NCI-H1417 (cell line): ENCODE measurements at regions not wholly inside any gene's neighbourhood (a gene's known extent, or its start where the extent isn't known, plus 50 kb on each side); places are given as distances from the start of the nearest gene placed in this dataset.

Experiments
- DNase-seq, 3 experiments: peaks; one replicate each; lab custom pipeline; 2025; lab: John Stamatoyannopoulos, UW

DNA sequence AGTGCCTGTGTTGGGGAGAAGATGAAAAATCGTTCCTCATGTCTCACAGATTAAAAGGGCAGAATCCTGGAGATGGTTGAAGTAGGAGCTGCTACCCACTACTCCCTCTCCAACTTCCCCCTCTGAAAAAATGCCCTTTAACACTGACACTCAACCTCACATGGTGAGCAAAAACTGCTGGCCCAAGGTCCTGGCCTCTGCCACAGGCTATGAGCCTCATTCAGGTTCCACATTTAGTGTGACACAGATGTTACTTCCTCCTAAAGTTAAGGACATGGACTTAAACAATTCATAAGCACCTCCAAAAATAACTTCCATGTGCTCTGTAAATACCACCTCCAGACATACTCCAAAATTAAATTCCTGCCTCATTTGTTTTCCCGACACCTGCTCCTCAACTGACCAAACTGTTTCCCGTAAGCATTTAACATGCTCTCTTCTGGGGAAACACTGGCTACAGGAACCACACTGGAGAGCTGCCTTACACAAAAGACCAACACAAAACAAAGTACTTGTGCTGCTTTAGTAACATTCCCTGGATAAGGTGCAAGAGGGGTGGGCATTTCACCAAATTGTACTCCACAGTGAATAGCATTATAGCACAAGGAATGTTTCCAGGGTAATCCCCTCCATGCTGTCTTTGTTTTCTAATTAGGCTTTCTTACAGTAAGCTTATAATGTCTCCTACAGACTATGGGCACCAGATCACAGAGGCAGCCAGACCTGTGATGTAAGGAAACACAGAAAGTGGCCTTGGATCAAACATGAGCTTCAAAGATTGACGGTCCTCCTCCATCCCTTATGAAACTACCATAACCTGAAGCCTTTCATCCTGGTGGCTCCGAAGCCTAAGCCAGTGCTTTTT, 57.0 kb downstream of the PHLDA1 start:
- peak in 2 of 3 experiments; percentile 8 to 31 for DNase-seq

DNA sequence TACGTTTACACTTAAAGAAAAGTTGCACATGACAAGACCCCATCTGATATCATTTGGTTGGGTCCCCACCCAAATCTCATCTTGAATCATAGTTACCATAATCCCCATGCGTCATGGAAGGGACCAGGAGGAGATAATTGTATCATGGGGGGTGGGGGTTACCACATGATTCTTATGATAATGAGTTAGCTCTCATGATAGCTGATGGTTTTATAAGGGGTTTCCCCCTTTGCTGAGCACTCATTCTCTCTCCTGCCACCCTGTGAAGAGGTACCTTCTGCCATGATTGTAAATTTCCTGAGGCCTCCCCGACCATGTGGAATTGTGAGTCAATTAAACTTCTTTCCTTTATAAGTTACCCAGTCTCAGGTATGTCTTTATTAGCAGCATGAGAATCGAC, 60.3 kb downstream of the PHLDA1 start:
- no peak for DNase-seq

DNA sequence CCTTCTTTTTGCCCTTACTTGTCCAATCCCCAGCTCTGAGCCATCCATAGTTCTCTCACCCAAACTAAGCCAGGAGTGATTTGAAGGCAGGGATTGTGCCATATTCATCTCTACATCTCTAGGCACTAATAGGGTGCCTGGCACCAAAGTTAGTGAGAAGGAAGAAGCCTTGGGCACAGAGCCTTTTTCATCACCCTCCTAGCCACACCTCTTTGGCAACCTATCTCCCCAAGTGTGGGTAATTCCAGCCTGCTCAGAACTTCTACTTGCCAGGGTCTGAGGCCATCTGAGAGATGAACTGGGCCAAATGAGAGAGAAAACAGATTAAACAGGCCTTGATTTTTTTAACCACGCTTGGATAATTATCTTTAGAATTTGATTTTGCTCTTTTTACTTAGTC, 61.3 kb downstream of the PHLDA1 start:
- DNase-seq = no peak

DNA sequence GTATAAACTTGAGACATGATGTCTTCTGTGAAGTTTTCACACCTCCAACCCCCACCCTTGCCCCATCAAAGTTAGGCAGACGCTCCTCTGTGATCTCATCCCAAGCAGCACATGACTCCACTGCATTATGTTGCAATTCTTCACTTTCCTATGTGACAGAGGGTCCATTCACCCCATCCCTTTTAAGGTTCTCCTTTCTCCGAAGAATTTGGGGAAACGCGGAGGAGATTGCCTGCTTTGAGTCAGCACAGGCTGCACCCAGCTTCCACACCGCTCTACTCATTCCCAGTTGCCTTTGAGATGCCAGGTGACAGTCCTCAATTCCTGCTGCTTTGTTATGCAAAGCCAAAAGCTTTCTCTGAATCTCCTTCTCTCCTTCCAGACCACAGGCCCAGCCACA, 61.8 kb downstream of the PHLDA1 start:
- DNase-seq = no peak

DNA sequence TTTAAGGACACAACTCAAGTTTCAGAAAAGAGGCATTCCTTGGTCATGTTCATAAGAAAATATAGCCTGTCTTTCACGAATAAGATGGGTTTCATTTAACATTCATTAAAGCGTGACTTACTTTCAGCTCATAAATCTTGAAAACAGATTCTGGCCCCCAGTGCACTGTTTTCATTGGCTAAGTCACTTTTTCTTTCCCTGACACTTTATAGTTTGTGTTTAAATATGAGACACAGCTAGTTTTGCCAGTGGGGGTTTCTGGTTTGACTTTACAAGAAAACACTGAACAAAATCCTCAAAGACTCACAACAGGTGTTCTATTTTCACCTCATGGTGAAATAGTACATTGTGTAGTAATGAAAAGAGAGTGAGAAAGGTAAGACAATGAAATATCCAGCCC, 65.9 kb downstream of the PHLDA1 start:
- DNase-seq = no peak

DNA sequence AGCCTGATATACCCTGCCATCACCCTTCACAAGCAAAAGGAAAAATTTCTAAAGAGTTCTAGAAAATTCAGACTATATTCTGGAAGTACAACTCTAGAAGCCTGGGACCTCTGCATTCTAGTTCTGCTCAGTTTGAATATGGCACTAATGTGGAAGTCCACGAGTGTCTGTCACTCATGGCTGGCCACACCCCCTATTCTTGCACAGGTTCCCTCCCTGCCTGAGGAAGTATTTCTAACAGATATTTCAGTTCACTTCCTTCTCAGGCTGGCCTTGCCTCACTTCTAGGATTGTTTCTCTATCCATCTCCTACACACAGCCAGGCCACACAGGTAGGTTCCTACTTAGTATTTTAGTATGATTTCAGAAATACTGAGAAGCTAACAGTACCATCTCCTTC, 67.4 kb downstream of the PHLDA1 start:
- DNase-seq = no peak

DNA sequence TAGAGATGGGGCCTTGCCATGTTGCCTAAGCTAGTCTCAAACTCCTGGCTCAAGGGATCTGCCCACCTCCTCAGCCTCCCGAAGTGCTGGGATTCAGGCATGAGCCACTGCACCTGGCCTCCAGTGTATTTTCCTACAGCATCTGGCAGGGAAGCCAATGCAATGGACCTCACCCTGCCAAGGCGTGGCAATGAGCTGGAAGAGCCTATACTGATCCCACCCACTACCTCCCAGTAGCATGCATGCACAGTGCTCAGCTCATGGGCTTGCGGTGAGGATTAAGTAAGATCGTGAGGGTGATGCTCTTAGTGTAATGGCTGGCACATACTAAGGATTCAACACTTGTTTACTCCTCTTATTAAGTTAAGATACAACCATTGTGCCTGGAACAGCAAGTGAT, 69.7 kb downstream of the PHLDA1 start:
- no peak for DNase-seq

DNA sequence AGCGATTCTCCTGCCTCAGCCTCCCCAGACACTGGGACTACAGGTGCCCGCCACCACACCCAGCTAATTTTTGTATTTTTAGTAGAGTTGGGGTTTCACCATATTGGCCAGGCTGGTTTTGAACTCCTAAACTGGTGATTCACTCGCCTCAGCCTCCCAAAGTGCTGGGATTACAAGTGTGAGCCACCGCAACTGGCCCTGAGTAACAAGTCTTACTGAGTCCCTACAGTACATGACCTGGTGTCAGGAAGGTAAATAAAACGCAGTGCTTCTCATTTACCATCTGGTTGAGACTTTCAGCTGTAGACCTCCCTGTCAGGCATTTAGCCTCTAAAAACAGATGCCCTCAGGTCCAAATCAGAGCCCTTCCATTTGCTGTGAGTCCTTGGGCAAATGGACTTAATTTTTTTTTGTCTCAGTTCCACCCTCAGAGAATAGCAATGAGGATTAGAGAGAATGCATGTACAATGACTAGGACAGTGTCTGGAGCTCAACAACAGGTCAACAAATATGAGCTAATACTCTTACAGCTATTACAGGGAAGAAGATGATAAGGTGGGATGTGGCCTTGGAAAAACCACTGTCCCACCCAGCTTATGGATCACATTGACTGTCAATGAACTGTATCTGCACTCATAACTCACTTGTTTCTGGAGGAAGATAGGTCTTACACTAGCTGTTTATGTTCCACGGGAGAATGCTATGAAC, 70.5 kb downstream of the PHLDA1 start:
- DNase-seq = no peak

DNA sequence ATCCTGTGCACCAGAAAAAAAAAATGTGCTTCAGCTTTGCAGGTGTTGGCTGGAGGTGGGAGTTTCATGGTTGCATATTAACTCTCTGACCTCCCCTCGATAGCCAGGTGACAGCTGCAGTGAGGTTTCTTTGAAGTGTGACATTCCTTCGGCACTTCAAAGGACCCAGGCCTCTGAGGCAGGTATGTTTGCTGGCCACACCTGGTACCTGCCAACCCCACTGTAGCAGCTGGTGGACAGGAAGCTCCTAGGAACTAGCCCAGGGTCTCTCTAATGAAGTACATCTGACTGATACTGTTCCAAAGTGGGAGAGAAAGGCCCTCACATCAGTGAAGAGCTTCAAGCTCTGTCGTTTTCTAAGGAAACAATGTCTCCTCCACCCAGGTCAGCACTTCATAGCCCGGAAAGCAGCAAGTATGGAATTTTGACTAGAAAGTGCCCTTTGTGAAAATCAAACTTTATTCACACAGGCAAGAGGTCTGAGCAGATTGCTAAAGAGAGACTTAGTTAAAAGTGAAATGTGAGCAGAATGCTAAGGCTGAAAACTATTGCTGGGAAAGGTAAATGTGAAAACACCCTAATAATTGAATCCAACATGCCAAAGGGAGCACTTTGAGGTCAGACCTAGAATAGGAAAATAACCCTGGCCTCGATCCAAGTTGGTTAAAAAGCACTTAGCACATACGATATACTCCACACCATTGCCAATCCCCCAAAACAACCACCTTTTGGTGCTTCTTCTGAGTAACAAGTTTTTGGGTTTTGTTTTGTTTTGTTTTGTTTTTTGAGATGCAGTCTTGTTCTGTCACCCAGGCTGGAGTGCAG, 71.3 kb downstream of the PHLDA1 start:
- DNase-seq = peak in 2 of 3 experiments; percentile 56 to 90

DNA sequence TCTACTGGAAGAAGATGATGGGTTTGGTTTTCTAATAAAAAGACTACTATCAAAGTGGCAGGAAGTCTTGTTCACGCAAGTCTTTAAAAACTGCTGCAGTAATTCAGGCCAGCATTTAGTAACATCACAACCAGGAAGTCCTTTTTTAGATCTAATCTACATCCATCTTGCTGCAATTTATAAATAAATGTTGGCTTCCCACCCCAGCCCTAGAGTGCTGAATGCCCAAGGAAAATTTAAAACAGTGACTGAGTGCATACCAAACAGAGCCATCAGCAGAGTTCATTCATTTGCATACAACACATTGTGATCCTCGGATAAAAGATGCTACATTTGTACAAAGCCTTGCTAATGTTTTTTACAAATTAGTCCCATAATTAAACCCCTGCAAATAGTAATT, 72.1 kb downstream of the PHLDA1 start:
- DNase-seq = no peak

DNA sequence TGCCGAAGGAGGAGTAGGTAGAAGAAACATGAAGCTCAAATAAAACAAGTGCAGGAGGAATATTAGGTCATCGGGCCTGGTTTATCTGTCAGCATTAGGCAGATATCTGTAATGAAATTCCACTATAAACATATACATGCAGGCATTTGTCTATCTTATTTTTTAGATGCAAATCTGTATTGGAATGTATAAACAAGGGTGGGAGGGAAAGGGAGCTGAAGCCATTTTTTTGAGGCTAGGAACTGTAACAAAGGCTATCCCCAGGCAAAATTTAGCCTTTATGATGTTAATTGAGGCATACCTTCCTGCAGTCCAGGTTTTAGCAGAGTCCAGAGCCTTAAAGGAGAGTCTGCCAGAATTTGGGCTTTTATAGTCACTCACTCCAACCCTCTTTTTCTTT, 72.5 kb downstream of the PHLDA1 start:
- DNase-seq = no peak

DNA sequence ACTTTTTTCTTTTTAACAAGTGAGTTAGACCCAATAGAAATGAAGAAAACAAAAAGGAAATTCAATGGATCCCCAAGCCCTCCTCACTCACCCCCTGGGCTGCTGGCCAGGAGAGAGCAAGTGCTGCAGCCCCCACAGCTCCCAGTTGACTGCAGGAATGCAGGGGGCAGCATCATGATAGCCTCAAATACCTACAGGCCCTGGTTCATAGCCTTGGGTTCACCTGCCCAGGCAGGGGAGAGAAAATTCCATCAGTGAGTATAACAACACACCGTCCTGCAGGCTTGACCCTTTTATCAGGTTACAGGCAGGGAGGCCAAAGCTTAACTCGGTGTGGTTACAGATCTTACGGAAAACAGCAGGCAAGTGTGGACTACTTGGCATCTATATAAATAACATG, 76.3 kb downstream of the PHLDA1 start:
- no peak for DNase-seq

DNA sequence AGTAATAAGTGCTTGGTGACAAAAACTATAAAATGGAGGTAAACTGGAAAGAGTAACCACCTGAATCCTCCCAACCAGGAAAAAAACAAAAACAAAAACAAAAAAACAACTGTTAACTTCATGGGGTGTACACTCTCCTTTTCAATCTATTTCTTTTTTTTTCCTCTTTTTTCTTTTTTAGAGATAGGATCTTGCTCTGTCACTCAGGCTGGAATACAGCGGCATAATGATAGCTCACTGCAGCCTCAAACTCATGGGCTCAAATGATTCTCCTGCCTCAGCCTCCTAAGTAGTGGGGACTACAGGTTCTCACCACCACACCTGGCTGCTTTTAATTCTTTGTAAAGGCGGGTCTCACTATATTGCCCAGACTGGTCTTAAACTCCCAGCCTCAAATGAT, 76.8 kb downstream of the PHLDA1 start:
- DNase-seq = no peak

DNA sequence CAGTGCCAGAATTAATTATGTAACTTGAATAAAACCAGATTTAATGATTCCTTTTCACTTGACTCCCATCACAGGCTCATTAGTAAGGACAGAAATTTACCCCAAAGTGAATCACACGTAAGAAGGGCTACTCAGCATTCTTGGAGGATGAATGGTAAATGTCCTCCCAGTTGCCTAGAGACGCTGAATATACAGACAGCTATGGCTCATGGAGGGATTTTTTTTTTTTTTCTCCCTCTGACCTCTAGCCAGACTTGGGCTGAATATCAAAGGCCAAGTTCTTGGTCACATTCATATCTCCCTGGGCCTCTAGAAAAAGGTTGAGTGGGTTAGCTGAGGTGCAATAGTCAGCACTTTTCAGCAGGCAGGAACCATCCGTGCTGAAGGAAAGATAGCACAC, 77.5 kb downstream of the PHLDA1 start:
- no peak for DNase-seq

DNA sequence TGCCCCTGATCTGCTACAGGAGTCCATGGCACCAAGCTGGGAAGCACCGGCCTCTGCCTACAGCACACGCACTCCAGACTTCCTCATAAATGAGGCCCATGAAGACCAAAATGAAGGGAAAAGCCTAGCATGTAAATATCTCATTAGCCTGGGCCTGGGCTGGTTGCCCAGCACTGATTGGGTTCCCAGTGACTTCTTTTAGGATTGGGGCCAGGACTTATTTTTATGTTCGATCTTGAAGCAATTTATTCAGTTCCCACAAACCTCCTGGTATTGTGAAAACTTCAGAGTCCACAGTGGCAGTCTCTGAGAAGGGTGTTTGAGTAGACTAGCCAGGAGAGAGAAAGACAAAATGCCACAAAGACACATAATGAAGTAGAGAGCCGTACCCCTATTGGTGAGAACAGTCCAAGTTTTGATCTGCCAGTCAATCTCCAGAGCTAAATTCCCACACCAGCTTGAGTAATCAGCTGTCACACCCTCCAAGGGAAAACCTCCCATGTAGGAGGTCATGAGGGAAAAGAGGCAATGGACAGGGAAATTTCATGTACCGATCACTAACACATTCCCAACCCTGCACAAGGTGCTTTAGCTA, 78.2 kb downstream of the PHLDA1 start:
- DNase-seq = no peak

DNA sequence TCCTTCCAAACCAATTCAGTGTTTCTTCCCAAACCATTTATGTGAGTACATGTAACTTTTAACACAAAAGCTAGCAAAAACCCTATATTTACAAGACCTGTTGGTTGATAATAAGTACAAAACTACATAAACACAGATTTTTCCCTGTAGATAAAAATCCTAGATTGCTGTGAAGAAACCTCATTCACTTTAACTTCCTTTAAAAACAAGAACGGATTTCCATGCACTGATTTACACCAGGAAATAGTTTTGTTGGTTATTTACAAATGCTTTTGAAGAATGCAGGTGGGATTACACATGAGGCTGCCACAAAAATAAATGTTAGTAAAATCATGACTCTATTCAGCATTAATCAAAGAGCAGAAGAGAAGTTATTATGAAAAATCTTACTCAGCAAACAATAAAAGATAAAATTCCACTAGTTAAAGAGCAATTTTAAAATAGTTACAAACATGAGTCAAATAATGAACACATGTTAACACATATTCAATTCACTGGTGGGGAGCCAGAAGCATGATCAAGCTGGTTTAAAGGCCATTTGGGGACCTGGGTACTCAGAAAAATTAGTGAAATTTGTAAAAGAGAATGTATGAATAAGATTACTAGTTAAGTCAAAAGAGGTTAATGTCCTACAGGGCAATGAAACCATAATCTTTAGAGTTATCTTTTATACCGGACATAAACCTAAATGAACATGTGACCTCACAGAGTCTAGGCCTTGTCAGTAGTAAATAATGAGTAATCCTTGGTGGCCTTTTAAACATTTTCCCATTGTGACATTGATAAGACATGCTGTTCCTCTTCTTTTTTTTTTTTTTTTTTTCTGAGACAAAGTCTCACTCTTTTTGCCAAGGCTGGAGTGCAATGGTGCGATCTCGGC, 79.9 kb downstream of the PHLDA1 start:
- no peak for DNase-seq

DNA sequence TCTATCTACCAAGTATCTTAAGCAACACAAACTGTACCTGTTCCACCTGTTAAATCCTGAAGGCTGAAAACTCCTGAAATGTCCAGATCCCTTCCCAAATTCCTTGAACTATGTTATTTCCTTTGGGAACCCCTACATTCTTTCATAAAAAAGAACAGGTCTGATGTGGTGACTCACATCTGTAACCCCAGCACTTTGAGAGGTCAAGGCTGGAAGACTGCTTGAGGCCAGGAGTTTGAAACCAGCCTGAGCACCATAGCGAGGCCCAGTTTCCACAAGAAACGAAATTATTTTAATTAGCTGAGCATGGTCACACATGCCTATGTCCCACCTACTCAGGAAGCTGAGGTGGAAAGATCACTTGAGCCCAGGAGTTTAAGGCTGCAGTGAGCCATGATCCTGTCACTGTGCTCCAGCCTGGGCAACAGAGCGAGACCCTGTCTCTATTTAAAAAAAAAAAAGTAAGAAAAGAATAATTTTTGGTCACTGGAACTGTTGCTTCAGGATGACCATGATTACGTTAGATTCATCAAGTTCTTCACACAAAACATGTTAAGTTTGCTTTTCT, 84.3 kb downstream of the PHLDA1 start:
- DNase-seq = no peak

DNA sequence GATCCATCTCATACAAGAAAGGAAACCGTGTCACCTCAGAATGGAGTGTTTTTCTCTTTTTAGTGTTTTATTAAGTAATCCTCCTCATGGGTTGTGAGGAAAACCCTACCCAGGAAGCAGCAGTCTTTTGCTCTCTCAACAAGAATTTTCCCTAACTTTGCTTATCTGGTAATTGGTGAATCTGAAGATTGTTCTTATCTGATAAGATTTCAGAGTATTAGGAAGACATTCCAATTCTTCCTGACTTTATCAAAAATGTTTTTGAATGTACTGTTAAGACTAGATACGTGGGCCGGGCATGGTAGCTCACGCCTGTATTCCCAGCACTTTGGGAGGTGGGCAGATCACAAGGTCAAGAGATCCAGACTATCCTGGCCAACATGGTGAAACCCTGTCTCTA, 86.0 kb downstream of the PHLDA1 start:
- no peak for DNase-seq

DNA sequence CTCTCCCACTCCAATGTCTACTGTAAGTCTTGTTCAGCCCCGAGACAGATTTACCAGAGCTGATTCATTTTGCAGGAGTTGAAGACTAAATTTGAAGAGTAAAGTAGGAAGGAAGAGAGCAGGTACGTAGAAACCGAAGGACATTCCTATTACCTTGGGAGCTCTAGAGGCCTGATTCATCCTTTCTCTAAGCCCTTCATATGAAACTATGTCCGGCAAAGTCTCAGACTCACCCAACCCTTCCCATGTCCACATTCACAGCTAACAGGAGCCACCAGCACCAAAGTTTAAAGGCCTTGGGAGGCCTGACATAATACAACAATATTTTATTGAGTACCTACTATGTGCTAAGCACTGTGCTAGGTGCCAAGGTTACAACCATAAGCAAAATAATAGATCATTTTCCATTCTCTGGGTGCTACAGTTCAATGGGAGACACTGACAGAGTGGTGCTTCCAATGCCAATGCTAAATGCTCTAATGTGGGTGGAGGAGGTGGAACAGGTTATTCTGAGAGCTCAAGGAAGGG, 86.6 kb downstream of the PHLDA1 start:
- DNase-seq = no peak

DNA sequence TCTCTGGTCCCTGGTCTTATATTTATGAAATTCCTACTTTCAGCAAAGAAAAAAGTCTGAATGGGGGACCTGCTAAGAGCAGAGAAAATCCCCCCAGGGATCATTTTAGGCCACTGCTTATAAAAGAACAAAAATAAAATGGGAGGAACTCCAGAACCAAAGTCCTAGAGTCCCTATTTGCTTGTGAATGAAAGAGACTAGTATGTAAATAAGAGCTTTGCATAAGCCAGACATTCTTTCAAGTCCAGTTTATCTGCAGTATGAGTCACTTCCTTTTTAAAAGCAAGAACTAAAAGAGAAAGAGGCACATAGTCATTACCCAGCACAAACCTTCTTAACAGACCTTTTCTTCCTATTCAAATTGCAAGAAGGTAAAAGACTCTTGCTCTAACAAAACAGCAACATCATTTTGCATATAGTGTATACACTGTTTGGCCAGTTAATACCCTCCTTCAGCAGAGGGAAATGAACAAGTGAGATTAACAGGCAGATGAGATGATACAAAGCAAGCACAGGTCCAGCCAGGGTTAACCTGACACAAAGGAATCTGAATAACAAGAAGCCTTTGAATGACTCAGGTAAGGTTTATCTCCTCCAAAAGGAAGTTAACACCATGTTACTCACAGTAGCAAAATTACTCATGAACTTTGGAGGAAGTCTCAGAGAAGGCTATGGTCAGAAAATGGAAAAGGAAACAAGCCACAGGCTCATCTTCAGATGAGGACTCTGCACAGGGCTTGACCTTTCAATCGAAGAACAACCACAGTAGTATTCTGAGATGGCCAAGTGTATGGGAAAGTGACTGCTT, 87.3 kb downstream of the PHLDA1 start:
- peak in 1 of 3 experiments; percentile 15 for DNase-seq
